Embryonic facial prominence (tissue), 1 donor: ENCODE measurements at regions not wholly inside any gene's neighbourhood (a gene's known extent, or its start where the extent isn't known, plus 50 kb on each side); places are given as distances from the start of the nearest gene placed in this dataset.

ENCODE experiments used
- DNase-seq: peaks from one replicate; pipeline ENCODE4 v3.0.0-alpha.2; 2016; ENCODE audit errors: extremely low spot score

GRCh38 chr2:37865640-37866039, 59.4 kb upstream of the RMDN2 start:
- no peak for DNase-seq

- no peak for DNase-seq
These were observed 58.7 kb upstream of the RMDN2 start for GRCh38 chr2:37866171-37866934.

GRCh38 chr2:37867166-37867565, 57.9 kb upstream of the RMDN2 start:
- no peak for DNase-seq

GRCh38 chr2:37868866-37869265, 56.2 kb upstream of the RMDN2 start:
- DNase-seq: no peak

- DNase-seq: no peak
These were observed 55.8 kb upstream of the RMDN2 start for GRCh38 chr2:37869304-37869703.

- no peak for DNase-seq
These were observed 55.3 kb upstream of the RMDN2 start for GRCh38 chr2:37869771-37870170.

- no peak for DNase-seq
These were observed 54.3 kb upstream of the RMDN2 start for GRCh38 chr2:37870829-37871228.

GRCh38 chr2:37871456-37872191, 53.5 kb upstream of the RMDN2 start:
- DNase-seq: no peak

- no peak for DNase-seq
These were observed 52.8 kb upstream of the RMDN2 start for GRCh38 chr2:37872192-37872750.

GRCh38 chr2:37873229-37873628, 51.9 kb upstream of the RMDN2 start:
- DNase-seq: no peak

- no peak for DNase-seq
These were observed 51.2 kb upstream of the RMDN2 start for GRCh38 chr2:37873749-37874330.

GRCh38 chr2:37874470-37874869, 50.6 kb upstream of the RMDN2 start:
- no peak for DNase-seq
